Fibroblast of mammary gland (primary cell): ENCODE measurements at regions not wholly inside any gene's neighbourhood (a gene's known extent, or its start where the extent isn't known, plus 50 kb on each side); places are given as distances from the start of the nearest gene placed in this dataset.

Experiments
- DNase-seq: peaks from one replicate; pipeline ENCODE4 v3.0.0-alpha.2; 2010; ENCODE audit warnings: low read depth
- H3K4me3 ChIP-seq: 2 replicates; pipeline ENCODE4 v1.5.1; 2011; ENCODE audit warnings: low read depth, mild to moderate bottlenecking, low read length, moderate library complexity; ENCODE audit not compliant: control insufficient read depth
- CTCF ChIP-seq: conservative IDR thresholded peaks from 2 replicates; pipeline ENCODE4 v1.5.1; 2011; ENCODE audit warnings: low read depth, low read length, inconsistent platforms; ENCODE audit not compliant: control insufficient read depth, insufficient read depth

GRCh38 chr5:97923496-97923895, 740.4 kb upstream of the RIOK2 start:
- peak; percentile 3 for DNase-seq
- TF ChIP-seq CTCF, result no peak
- H3K4me3 ChIP-seq, result no peak overlapping the region

GRCh38 chr5:97923997-97924396, 741.0 kb upstream of the RIOK2 start:
- no peak overlapping the region for H3K4me3 ChIP-seq
- no peak for DNase-seq
- no peak for TF ChIP-seq CTCF

GRCh38 chr5:97929383-97929782, 746.3 kb upstream of the RIOK2 start:
- TF ChIP-seq CTCF, result no peak
- DNase-seq, result peak; percentile 54
- no peak overlapping the region for H3K4me3 ChIP-seq

GRCh38 chr5:97931829-97932228, 748.8 kb upstream of the RIOK2 start:
- no peak for TF ChIP-seq CTCF
- DNase-seq, result no peak
- no peak overlapping the region for H3K4me3 ChIP-seq

GRCh38 chr5:97936231-97936630, 753.2 kb upstream of the RIOK2 start:
- no peak for TF ChIP-seq CTCF
- no peak for DNase-seq
- H3K4me3 ChIP-seq, result no peak overlapping the region

GRCh38 chr5:97937846-97938245, 754.8 kb upstream of the RIOK2 start:
- no peak overlapping the region for H3K4me3 ChIP-seq
- no peak for TF ChIP-seq CTCF
- no peak for DNase-seq

GRCh38 chr5:97943036-97943435, 760.0 kb upstream of the RIOK2 start:
- DNase-seq, result no peak
- no peak for TF ChIP-seq CTCF
- H3K4me3 ChIP-seq, result no peak overlapping the region
